GM11168 (cell line): ENCODE measurements at regions not wholly inside any gene's neighbourhood (a gene's known extent, or its start where the extent isn't known, plus 50 kb on each side); places are given as distances from the start of the nearest gene placed in this dataset.

Experiments used
- in situ Hi-C: fragments of 300-500 bp; cut with MboI; formaldehyde crosslinking; loops from one replicate; pipeline ENCODE4 v1.12.0; 2022; ENCODE audit warnings: low sequenced_read_pairs; ENCODE audit not compliant: unreplicated experiment

DNA sequence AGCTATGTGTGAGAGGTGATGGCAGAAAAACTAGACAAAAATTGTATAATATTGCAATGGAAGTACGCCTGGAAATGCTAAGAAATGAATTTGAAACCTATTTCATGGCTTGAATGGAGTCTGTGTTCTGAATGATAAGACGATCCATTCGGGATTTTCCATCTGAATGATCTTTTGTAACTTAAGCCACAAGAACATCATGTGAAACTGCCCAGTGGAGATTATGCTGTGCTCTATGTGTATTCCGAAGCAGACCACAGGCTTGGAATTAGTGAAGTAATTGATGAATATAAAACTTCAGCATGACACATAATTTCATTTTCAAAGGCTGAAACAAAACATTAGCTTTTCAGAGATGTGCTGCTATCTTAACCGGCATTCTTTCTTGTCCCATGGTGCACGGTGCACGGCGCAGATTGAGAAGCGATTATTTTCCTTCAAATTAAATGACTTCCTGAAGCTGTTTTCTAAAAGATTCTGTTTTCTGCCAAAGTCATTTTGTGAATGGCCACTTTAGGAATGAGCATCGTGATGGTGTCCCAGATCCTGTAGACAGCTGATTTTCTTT, 652.9 kb downstream of the PLA2G4A start:
- in situ Hi-C loops: loop anchor here (10.0 kb wide), 1 partner anchor 117 kb away; no protein-coding TSS in a partner anchor

DNA sequence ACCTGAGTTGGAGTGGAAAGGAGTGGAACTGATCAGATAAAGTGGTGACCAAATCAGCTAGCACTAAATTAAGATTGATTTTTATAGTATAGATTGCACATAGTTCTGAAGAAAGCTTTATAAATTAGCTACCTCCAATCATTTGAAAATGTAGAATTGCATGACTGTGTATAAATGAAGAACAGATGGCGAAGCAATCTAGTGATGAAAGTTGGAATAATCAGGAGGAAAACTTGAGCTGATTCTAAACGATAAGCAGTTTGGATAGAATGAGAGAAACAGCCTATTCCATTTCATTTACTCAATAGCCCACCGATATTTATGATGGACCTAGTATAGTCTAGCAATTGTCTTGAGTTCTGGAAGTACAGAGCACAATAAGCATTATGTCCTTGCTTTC, 661.5 kb downstream of the PLA2G4A start:
- in situ Hi-C loops: no loop called here

DNA sequence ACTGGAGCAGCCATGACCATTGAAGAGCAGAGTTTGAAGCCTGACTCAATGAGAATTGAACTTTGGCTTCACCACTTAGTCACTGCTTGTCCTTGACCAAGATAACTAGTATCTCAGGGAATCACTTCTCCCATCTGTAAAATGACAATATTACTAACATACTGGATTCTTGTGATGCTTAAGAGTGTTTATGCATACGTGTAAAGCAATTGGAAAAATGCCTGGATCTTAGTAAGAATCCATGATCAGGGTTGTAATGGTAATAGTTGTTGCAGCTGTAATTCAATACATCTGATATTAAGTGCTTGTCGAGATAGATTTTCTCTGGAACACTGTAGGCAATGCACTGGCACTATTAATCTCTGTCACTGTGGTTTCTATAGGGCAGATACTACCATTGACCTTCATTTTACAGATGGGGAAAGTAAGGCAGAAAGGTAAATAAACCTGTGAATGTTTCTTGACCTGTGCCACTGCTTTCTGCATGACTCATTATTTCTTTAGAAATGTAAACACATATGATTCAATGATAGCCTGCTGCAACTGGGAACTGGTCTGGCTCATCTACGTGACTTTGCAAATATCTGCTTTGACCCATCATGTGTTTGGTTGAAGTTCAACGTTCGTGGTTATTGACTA, 662.5 kb downstream of the PLA2G4A start:
- in situ Hi-C loops: no loop called here

DNA sequence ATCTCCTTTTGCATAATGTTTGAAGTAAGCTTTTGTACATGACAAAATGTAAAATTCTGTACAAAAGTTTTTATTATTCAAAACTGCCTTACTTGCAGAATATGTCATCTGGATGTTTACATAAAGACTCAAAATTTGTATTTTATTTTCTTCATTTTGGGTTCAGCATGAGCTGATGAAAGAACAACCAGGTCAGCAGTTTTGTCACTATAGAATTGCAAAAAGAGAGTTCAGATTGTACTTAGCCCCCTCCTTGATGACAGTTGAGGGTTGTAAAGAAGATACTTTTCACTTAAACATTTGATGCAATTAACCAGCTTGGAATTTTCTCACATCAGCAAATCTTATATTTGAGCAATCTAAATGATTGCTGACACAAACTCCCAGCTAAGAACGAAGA, 669.3 kb downstream of the PLA2G4A start:
- in situ Hi-C loops: no loop called here

DNA sequence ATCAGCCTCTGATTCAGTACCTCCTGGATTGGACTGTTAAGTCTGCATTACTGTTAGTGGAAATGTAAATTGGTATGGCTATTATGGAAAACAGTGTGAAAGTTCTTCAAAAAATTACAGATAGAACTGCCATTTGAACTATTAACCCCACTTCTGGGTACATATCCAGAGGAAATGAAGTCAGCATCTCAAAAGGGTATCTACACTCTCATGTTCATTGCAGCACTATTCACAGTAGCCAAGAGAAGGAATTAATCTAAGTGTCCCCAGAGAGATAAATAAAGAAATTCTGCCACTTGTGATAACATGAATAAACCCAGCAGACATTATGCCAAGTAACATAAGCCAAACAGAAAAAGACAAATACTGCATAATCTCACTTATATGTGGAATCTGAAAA, 676.0 kb downstream of the PLA2G4A start:
- in situ Hi-C loops: no loop called here

DNA sequence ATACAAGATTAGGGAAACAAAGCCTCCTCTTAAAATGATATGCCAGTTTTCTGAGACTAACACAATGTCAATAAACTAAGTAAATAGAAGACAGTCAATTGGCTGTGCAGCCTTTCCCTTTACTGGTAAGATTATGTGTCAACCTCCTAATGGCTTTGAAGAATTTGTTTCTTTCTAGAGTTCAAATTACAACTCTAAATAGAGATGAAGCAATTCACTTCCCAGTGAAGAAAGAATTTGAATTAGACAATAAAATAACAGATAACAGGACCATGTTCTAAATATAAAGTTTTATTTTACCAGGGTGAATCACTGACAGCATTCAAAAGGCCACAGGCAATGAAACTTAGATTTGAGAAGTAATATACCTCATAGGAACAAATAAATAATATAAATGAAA, 680.3 kb downstream of the PLA2G4A start:
- in situ Hi-C loops: no loop called here

DNA sequence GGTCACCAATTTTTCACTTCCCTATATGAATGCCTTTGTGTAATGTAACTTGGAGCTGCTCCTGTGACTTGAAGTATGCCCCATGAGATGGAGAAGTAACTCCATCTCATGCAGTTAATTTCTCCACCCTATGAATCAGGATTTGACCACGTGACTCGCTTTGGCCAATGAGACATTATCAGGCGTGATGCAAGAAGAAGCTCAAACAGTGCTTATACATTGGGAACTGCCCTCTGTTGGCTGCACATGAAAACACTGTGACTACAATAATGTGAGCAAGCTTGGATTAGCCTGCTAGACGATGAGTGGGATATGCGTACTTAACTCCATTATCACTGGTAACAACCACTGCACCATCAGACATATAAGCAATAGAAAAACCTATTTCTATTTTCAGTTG, 684.4 kb downstream of the PLA2G4A start:
- in situ Hi-C loops: no loop called here

DNA sequence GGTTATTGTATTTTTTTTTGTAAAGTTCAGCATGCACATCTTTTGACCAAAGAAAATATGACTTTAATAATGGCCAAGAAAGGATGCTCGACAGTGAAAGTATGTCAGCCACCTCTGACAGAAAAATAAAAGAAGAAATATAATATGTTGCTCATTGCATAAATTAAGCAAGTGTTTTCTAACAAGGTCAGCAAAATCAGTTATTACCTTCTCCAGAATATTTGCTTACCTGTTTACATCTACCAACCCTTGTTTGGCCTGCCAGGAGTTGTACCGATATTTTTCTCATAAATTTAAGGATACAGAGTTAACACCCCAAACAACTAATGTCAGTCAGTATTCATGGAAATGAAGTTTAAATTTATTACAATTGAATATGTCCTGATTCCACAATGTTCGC, 685.4 kb downstream of the PLA2G4A start:
- in situ Hi-C loops: no loop called here

DNA sequence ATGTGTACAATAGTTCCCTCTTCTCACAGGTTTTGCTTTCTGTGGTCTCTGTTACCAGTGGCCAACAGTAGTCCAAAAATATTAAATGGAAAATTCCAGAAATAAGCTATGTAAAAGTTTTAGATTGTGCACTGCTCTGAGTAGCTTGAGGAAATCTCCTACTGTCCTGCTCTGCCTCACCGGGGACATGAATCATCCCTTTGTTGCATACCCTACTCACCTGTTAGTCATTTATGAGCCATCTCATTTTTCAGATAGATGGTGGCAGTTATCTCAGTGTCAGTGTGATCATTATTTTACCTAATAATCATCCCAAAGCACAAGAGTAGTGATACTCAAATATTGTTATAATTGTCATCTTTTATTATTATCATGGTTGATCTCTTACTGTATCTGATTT, 688.1 kb downstream of the PLA2G4A start:
- in situ Hi-C loops: no loop called here

DNA sequence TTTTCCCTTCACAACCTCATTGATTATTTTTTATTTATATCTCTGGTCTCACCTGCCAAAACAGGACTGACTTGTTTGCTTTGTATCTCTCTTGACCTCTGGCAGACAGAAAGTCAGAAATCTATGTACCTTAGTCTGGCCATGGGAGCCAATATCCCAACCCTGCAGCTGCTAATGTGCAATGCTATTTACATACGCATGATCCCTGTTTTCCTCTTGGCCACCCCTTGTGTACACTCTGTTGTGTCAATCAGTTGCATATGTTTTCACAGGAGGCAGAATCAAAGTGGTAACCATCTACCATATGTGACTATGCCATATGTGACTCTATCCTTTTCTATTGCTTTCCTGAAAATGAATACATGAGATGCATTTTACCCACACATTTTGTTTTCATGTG, 688.8 kb downstream of the PLA2G4A start:
- in situ Hi-C loops: no loop called here

DNA sequence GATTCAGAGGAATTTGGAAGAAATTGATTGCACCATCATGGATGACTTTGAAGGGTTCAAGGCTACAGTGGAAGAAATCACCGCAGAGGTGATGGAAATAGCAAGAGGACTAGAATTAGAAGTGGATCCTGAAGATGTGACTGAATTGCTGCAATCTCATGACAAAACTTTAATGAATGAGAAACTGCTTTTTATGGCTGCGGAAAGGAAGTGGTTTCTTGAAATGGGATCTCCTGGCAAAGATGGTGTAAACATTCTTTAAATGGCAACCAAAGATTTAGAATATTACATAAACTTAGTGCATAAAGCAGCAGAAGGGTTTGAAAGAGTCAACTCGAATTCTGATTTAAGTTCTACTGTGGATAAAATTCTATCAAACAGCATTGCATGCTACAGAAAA, 698.6 kb downstream of the PLA2G4A start:
- in situ Hi-C loops: no loop called here

DNA sequence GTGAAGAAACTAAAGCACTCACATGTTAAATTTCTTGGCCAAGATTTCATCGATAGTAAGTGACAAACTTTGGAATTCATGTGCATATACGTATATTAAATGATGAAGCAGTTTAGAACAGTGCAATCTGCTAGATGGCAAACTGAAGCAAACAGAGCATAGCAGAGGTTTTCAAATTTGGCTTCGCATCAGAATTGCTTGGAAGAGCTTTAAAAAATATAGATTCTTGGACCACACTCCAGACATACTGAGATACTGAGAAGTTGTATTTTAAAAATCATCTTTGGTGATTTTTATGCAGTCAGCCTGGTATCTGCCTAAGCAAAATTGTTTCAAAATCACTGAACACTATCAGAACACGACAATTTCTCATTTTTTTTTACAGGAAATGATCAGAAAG, 709.2 kb downstream of the PLA2G4A start:
- in situ Hi-C loops: no loop called here

DNA sequence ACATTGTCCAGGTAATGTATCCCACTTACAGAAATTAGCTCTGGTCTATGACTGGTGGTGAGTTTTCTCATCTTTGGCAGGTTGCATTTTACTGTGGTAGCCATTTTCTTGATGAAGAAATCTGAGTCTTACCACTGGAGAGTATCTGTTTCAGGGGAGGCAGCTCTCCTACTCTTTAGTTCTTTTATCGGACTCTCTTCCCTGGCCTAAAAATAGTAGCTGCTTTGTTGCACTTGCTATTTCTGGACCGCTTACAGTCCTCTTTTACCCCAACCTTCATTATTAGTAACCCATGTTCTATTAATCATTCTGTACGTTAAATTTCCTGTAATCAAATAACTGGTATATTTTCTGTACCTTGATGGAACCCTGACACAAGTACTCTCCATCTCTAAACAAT, 720.8 kb downstream of the PLA2G4A start:
- in situ Hi-C loops: no loop called here

DNA sequence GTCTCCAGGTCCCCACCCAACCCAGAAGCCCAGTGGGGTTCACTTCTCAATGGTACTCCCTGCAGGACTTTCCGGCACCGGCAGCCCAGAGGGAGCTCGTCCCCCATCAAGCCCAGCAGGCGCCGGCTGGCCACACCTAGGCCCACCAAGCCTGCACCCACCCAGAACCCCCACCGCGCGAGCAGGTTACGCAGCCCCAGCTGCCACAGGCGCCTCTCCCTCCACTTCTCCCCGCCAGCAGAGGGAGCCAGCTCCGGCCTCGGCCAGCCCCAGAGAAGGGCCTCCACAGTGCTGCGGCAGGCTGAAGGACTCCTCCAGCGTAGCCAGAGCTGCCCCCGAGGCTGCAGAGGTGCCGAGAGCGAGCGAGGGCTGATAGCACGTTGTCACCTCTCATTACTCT, 722.3 kb downstream of the PLA2G4A start:
- in situ Hi-C loops: no loop called here

DNA sequence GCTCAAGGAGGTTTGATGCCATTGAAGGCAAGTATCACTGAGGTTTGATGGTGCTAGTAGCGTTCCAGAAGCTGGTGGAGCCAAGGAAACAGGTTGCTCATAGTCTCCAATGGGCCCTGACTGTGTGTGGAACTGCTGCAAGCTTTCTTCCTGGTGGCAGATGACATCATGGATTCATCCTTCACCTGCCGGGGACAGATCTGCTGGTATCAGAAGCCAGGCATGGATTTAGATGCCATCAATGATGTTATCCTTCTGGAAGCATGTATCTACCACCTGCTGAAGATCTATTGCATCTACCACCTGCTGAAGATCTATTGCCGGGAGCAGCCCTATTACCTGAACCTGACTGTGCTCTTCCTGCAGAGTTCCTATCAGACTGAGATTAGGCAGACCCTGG, 734.4 kb downstream of the PLA2G4A start:
- in situ Hi-C loops: no loop called here

DNA sequence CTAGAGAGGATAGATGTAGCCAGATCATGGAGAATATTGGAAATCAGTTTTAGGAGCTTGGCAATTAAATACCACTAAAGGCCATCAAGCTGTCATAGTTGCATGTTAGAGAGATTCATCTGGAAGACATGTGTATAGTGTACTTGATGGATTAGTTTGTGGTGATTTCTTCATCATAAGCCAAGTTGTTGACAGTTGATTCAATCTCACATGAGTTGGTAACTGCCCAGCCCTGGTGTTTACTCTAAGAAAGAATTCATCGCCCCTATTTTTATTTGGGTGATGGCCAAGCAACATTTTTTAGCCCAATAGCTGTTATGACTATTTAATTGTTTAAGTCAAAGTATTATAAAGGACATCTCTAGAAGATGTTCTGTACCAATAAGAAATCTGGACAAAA, 737.6 kb downstream of the PLA2G4A start:
- in situ Hi-C loops: no loop called here

DNA sequence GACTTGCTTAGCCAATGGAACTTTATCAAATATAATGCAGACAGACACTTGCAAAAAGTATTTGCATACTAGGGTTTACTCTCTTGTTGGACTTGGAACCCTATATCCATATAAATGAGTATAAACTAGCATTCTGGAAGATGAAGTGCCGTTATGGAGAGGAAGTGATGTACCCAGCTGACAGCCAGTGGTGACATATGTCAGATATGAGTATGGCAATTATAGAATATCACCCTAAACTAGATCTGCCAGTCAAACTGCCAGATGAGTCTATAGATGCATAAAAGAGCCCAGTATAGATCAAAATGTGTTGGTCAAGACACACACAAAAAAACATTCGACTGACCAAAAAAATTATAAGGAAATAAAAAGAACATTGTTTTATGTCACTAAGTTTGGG, 739.3 kb downstream of the PLA2G4A start:
- in situ Hi-C loops: no loop called here

DNA sequence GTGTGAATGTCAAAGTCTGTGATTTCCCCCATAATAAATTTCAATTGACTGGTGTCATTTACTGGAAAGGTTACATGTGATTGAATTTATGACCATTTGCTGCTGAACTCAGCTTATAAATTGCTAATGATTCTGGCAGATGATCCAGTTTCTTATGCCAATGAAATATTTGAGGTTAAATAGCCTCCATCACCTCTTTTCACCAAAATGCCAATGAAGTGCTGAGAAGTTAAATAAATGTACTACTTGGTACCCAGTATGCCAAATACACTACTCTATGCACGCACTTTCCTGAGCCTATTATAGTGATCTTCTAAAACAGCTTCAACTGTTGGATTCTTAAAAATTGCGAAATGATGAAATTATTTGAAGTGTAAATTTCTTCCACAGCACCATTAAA, 741.4 kb downstream of the PLA2G4A start:
- in situ Hi-C loops: no loop called here

DNA sequence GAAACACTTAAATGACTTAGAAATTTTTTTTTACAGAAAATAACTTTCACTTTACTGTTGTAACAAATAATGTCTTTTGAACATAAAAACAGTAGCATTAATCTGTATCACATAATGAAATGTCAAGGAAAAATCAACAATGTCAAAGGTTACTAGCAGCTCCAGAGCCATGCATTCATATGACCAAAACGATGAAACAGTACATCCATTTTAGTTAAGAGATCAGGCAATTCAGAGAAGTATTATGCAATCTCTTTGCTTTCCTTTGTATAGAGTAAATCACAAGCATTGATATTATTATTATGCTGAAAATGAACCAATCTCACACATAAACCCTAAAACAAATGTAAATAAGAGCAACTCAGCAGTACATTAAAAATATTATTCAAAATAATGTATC, 748.9 kb downstream of the PLA2G4A start:
- in situ Hi-C loops: no loop called here

DNA sequence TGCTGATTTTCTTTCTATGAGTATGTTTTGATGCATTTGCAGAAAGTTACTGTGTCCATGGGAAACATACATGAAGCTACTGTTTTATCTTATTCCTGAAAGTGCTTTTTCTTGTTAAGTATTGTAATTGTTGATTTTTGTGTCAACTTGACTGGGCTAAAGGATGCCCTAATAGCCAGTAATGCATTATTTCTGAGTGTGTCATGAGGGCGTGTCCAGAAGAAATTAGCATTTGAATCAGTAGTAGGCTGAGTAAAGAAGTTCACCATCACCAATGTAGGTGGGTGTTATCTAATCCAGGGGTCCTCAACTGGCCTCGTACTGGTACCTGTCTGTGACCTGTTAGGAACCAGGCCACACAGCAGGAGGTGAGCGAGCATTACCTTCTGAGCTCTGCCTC, 760.2 kb downstream of the PLA2G4A start:
- in situ Hi-C loops: no loop called here

DNA sequence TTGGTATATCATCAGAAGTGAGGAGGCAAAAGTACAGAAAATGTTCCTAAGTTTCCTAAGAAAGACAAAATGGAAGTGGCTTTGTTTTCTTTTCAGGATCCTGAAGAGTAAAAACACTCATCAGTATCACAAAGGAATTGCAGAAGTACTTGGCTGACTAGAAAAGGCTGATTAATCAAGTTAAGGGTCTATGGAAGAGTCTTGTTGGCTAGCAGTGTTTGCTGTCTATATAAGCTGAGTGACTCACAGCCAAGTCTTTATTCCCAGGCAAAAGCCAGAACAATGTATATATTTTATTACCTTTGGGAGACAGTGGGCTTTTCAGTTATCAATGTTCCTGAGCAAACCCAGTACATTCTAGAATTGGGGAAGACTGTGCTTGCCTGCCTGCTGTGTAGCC, 777.0 kb downstream of the PLA2G4A start:
- in situ Hi-C loops: no loop called here
